Neuronal stem cell (in vitro differentiated cells): ENCODE measurements at regions not wholly inside any gene's neighbourhood (a gene's known extent, or its start where the extent isn't known, plus 50 kb on each side); places are given as distances from the start of the nearest gene placed in this dataset.

Experiments
- DNase-seq: peaks from one replicate; pipeline ENCODE4 v3.0.0-alpha.2; 2013; ENCODE audit warnings: low spot score
- H2AFZ ChIP-seq: one replicate; pipeline ENCODE4 v1.6.1; 2013; ENCODE audit warnings: mild to moderate bottlenecking, low read length, inconsistent platforms
- H2AK5ac ChIP-seq: 2 replicates; pipeline ENCODE4 v1.6.1; 2013; ENCODE audit warnings: low read depth, mild to moderate bottlenecking, inconsistent platforms, low read length, moderate library complexity, mixed read lengths
- H2BK120ac ChIP-seq: 2 replicates; pipeline ENCODE4 v1.6.1; 2013; ENCODE audit warnings: low read depth, mild to moderate bottlenecking, inconsistent platforms, low read length, moderate library complexity, mixed read lengths
- H2BK12ac ChIP-seq: one replicate; pipeline ENCODE4 v1.6.1; 2013; ENCODE audit warnings: low read length, inconsistent platforms
- H2BK15ac ChIP-seq: 2 replicates; pipeline ENCODE4 v1.6.1; 2013; ENCODE audit warnings: mild to moderate bottlenecking, low read length, inconsistent platforms, mixed read lengths
- H2BK5ac ChIP-seq: one replicate; pipeline ENCODE4 v1.6.1; 2013; ENCODE audit warnings: inconsistent platforms, mild to moderate bottlenecking, low read length, moderate library complexity
- H3K14ac ChIP-seq: one replicate; pipeline ENCODE4 v1.6.1; 2013; ENCODE audit warnings: low read length, inconsistent platforms
- H3K18ac ChIP-seq: 2 replicates; pipeline ENCODE4 v1.6.1; 2013; ENCODE audit warnings: low read length, inconsistent platforms
- H3K23ac ChIP-seq: 2 replicates; pipeline ENCODE4 v1.6.1; 2013; ENCODE audit warnings: low read depth, mild to moderate bottlenecking, mixed read lengths, low read length, inconsistent platforms; ENCODE audit not compliant: poor library complexity
- H3K27ac ChIP-seq: replicated peaks from 3 replicates; pipeline ENCODE4 v1.5.1; 2013; ENCODE audit warnings: low read length, inconsistent platforms
- H3K27me3 ChIP-seq, 3 experiments: 2 replicates each; pipeline ENCODE4 v1.6.1; 2013; ENCODE audit warnings: low read length in 3 of 3, mild to moderate bottlenecking in 2 of 3, inconsistent platforms in 1 of 3, low read depth in 1 of 3, mixed read lengths in 1 of 3, moderate library complexity in 1 of 3; ENCODE audit not compliant: control insufficient read depth in 3 of 3, insufficient read depth in 3 of 3
- H3K36me3 ChIP-seq, 2 donors: replicated peaks in 1 of 2; 2 replicates each; pipeline ENCODE4 v1.6.1; 2013; ENCODE audit warnings: low read length in 2 of 2; ENCODE audit not compliant: control insufficient read depth in 2 of 2, insufficient read depth in 2 of 2
- H3K4ac ChIP-seq: 2 replicates; pipeline ENCODE4 v1.6.1; 2013; ENCODE audit warnings: inconsistent platforms, mild to moderate bottlenecking, low read length, moderate library complexity
- H3K4me1 ChIP-seq, 2 donors: 1 replicate in 1 of 2; 2 replicates in 1 of 2; pipeline ENCODE4 v1.6.1; 2013; ENCODE audit warnings: low read length in 2 of 2, low read depth in 1 of 2; ENCODE audit not compliant: control insufficient read depth in 2 of 2, insufficient read depth in 1 of 2
- H3K4me2 ChIP-seq: one replicate; pipeline ENCODE4 v1.6.1; 2013; ENCODE audit warnings: mild to moderate bottlenecking, low read length, inconsistent platforms; ENCODE audit not compliant: insufficient read depth, poor library complexity, severe bottlenecking
- H3K4me3 ChIP-seq, 2 donors: 2 replicates each; pipeline ENCODE4 v1.5.1; 2013; ENCODE audit warnings: low read length in 2 of 2, mild to moderate bottlenecking in 2 of 2, inconsistent platforms in 1 of 2, moderate library complexity in 1 of 2
- H3K79me1 ChIP-seq: one replicate; pipeline ENCODE4 v1.6.1; 2013; ENCODE audit warnings: low read depth, mild to moderate bottlenecking, inconsistent platforms, low read length, moderate library complexity
- H3K9ac ChIP-seq: one replicate; pipeline ENCODE4 v1.6.1; 2013; ENCODE audit warnings: mild to moderate bottlenecking, low read depth, low read length, inconsistent platforms; ENCODE audit not compliant: poor library complexity
- H3K9me3 ChIP-seq, 2 donors: replicated peaks in 1 of 2; 2 replicates each; pipeline versions ENCODE3 to v1.6.1; 2013; ENCODE audit warnings: low read length in 2 of 2, mild to moderate bottlenecking in 2 of 2, inconsistent platforms in 1 of 2, low read depth in 1 of 2, mixed read lengths in 1 of 2, moderate library complexity in 1 of 2; ENCODE audit not compliant: control insufficient read depth in 2 of 2, insufficient read depth in 1 of 2
- H4K8ac ChIP-seq: one replicate; pipeline ENCODE4 v1.6.1; 2013; ENCODE audit warnings: low read depth, mild to moderate bottlenecking, inconsistent platforms, low read length, moderate library complexity
- H4K91ac ChIP-seq: one replicate; pipeline ENCODE4 v1.6.1; 2013; ENCODE audit warnings: low read length, low read depth, mild to moderate bottlenecking, inconsistent platforms; ENCODE audit not compliant: poor library complexity
- WGBS, 2 donors: extraction: QIAGEN DNeasy Blood & Tissue Kit; methylation state at CpG; one replicate each; pipeline ENCODE4 v1.1.7; 2013; ENCODE audit warnings: missing lambda C conversion rate in 2 of 2, mixed read lengths in 1 of 2; ENCODE audit not compliant: insufficient read length in 2 of 2, insufficient replicate concordance in 1 of 2; ENCODE audit errors: extremely low coverage in 2 of 2; 5-methylcytosine and 5-hydroxymethylcytosine counted together

- H4K91ac ChIP-seq: no peak overlapping the region
- no peak for DNase-seq
- no peaks in the 10 kb centered on the region for H3K36me3 ChIP-seq
- H3K9me3 ChIP-seq: no peaks in the 10 kb centered on the region
- H4K8ac ChIP-seq: no peak overlapping the region
- no peak overlapping the region for H3K27ac ChIP-seq
- no peak overlapping the region for H2BK5ac ChIP-seq
- no peak overlapping the region for H2BK12ac ChIP-seq
- no peak overlapping the region for H2BK120ac ChIP-seq
- no peak overlapping the region for H3K4me3 ChIP-seq
- no peaks in the 10 kb centered on the region for H3K79me1 ChIP-seq
- H3K27me3 ChIP-seq: no peaks in the 10 kb centered on the region
- H3K4me2 ChIP-seq: no peak overlapping the region
- no peak overlapping the region for H3K14ac ChIP-seq
- no peak overlapping the region for H2AK5ac ChIP-seq
- no peak overlapping the region for H3K4ac ChIP-seq
- no peak overlapping the region for H3K18ac ChIP-seq
- no peak overlapping the region for H3K9ac ChIP-seq
- H3K4me1 ChIP-seq: no peaks in the 10 kb centered on the region
- no peak overlapping the region for H2BK15ac ChIP-seq
- no peak overlapping the region for H2AFZ ChIP-seq
- no peak overlapping the region for H3K23ac ChIP-seq
These were observed 178.6 kb downstream of the POLR1F start for GRCh38 chr7:19530261-19530660.

- no peaks in the 10 kb centered on the region for H3K9me3 ChIP-seq
- H2BK12ac ChIP-seq: no peak overlapping the region
- H3K9ac ChIP-seq: no peak overlapping the region
- H3K4me2 ChIP-seq: no peak overlapping the region
- no peaks in the 10 kb centered on the region for H3K36me3 ChIP-seq
- H4K91ac ChIP-seq: no peak overlapping the region
- no peak overlapping the region for H2AK5ac ChIP-seq
- no peaks in the 10 kb centered on the region for H3K27me3 ChIP-seq
- no peaks in the 10 kb centered on the region for H3K4me1 ChIP-seq
- no peak for DNase-seq
- H3K14ac ChIP-seq: no peak overlapping the region
- H2BK15ac ChIP-seq: no peak overlapping the region
- no peak overlapping the region for H3K4me3 ChIP-seq
- no peaks in the 10 kb centered on the region for H3K79me1 ChIP-seq
- no peak overlapping the region for H3K18ac ChIP-seq
- H4K8ac ChIP-seq: no peak overlapping the region
- H2AFZ ChIP-seq: no peak overlapping the region
- WGBS, 2 donors: no CpG with 5 or more reads among the region's 2 CpGs
- H2BK120ac ChIP-seq: no peak overlapping the region
- no peak overlapping the region for H2BK5ac ChIP-seq
- H3K4ac ChIP-seq: no peak overlapping the region
- H3K23ac ChIP-seq: no peak overlapping the region
- no peak overlapping the region for H3K27ac ChIP-seq
These were observed 182.2 kb downstream of the POLR1F start for GRCh38 chr7:19526639-19527038.

GRCh38 chr7:19522486-19522885 lies 186.4 kb downstream of the POLR1F start:
- H3K4me1 ChIP-seq: no peaks in the 10 kb centered on the region
- no peak overlapping the region for H2AK5ac ChIP-seq
- H2BK12ac ChIP-seq: no peak overlapping the region
- no peak overlapping the region for H3K9ac ChIP-seq
- H3K27me3 ChIP-seq: no peaks in the 10 kb centered on the region
- no peak overlapping the region for H3K27ac ChIP-seq
- WGBS, 2 donors: no CpG with 5 or more reads among the region's 3 CpGs
- no peak overlapping the region for H3K4ac ChIP-seq
- no peak overlapping the region for H2BK15ac ChIP-seq
- H3K23ac ChIP-seq: no peak overlapping the region
- H3K4me3 ChIP-seq: no peak overlapping the region
- no peak overlapping the region for H3K18ac ChIP-seq
- no peak overlapping the region for H4K91ac ChIP-seq
- H3K4me2 ChIP-seq: no peak overlapping the region
- no peak overlapping the region for H4K8ac ChIP-seq
- H2AFZ ChIP-seq: no peak overlapping the region
- H2BK5ac ChIP-seq: no peak overlapping the region
- H3K14ac ChIP-seq: no peak overlapping the region
- DNase-seq: no peak
- H3K9me3 ChIP-seq: no peaks in the 10 kb centered on the region
- H2BK120ac ChIP-seq: no peak overlapping the region
- H3K79me1 ChIP-seq: no peaks in the 10 kb centered on the region
- no peaks in the 10 kb centered on the region for H3K36me3 ChIP-seq

- no peak overlapping the region for H4K8ac ChIP-seq
- no peak overlapping the region for H2BK120ac ChIP-seq
- no peak for DNase-seq
- no peak overlapping the region for H3K27ac ChIP-seq
- H2AK5ac ChIP-seq: no peak overlapping the region
- H3K4me1 ChIP-seq: no peaks in the 10 kb centered on the region
- no peak overlapping the region for H3K18ac ChIP-seq
- H3K4me2 ChIP-seq: no peak overlapping the region
- H3K27me3 ChIP-seq: no peaks in the 10 kb centered on the region
- H2BK5ac ChIP-seq: no peak overlapping the region
- no peak overlapping the region for H3K4ac ChIP-seq
- H4K91ac ChIP-seq: no peak overlapping the region
- no peak overlapping the region for H3K14ac ChIP-seq
- no peak overlapping the region for H3K4me3 ChIP-seq
- no peaks in the 10 kb centered on the region for H3K36me3 ChIP-seq
- H2BK15ac ChIP-seq: no peak overlapping the region
- WGBS, 2 donors: no CpG with 5 or more reads among the region's 1 CpG
- H2BK12ac ChIP-seq: no peak overlapping the region
- H3K9me3 ChIP-seq: no peaks in the 10 kb centered on the region
- H2AFZ ChIP-seq: no peak overlapping the region
- no peaks in the 10 kb centered on the region for H3K79me1 ChIP-seq
- no peak overlapping the region for H3K9ac ChIP-seq
- H3K23ac ChIP-seq: no peak overlapping the region
These were observed 188.4 kb downstream of the POLR1F start for GRCh38 chr7:19520392-19520791.
